Hepatocyte (in vitro differentiated cells): ENCODE measurements at regions not wholly inside any gene's neighbourhood (a gene's known extent, or its start where the extent isn't known, plus 50 kb on each side); places are given as distances from the start of the nearest gene placed in this dataset.

Experiments used
- DNase-seq: peaks from one replicate; pipeline ENCODE4 v3.0.0-alpha.2; 2016; ENCODE audit warnings: low spot score
- H2AFZ ChIP-seq: fragments of 200-600 bp; sonication (generic); 2 replicates; pipeline ENCODE4 v1.6.0; 2016; ENCODE audit warnings: antibody characterized with exemption, mild to moderate bottlenecking
- H3K27ac ChIP-seq: fragments of 200-600 bp; sonication (generic); 2 replicates; pipeline ENCODE4 v1.5.1; 2016; ENCODE audit warnings: mild to moderate bottlenecking
- H3K27me3 ChIP-seq: fragments of 200-600 bp; sonication (generic); 2 replicates; pipeline ENCODE4 v1.6.1; 2016
- H3K36me3 ChIP-seq: fragments of 200-600 bp; sonication (generic); replicated peaks from 2 replicates; pipeline ENCODE4 v1.5.1; 2016; ENCODE audit warnings: low read depth; ENCODE audit not compliant: insufficient read depth
- H3K4me1 ChIP-seq: fragments of 200-600 bp; sonication (generic); 2 replicates; pipeline ENCODE4 v1.5.1; 2016; ENCODE audit warnings: mild to moderate bottlenecking, moderate library complexity; ENCODE audit not compliant: insufficient read depth
- H3K4me2 ChIP-seq: fragments of 200-600 bp; sonication (generic); 2 replicates; pipeline ENCODE4 v1.6.0; 2016
- H3K4me3 ChIP-seq: fragments of 200-600 bp; sonication (generic); 2 replicates; pipeline ENCODE4 v1.5.1; 2016; ENCODE audit warnings: mild to moderate bottlenecking
- H3K79me2 ChIP-seq: fragments of 200-600 bp; sonication (generic); 2 replicates; pipeline ENCODE4 v1.6.0; 2017; ENCODE audit warnings: mild to moderate bottlenecking
- H3K9me2 ChIP-seq: fragments of 200-600 bp; sonication (generic); replicated peaks from 2 replicates; pipeline ENCODE4 v1.6.0; 2017; ENCODE audit warnings: mild to moderate bottlenecking; ENCODE audit not compliant: insufficient read depth
- H3K9me3 ChIP-seq: fragments of 200-600 bp; sonication (generic); 2 replicates; pipeline ENCODE4 v1.5.1; 2016; ENCODE audit warnings: low read depth, mild to moderate bottlenecking
- H4K20me1 ChIP-seq: fragments of 200-600 bp; sonication (generic); 2 replicates; pipeline ENCODE4 v1.6.0; 2016; ENCODE audit warnings: mild to moderate bottlenecking; ENCODE audit not compliant: insufficient read depth, poor library complexity, severe bottlenecking
- EZH2 ChIP-seq: fragments of 200-600 bp; sonication (generic); IDR thresholded peaks from 2 replicates; pipeline ENCODE4 v1.6.1; 2016; ENCODE audit warnings: antibody characterized with exemption, mild to moderate bottlenecking, borderline replicate concordance
- EZH2phosphoT487 ChIP-seq: fragments of 200-600 bp; sonication (generic); IDR thresholded peaks from one replicate; pipeline ENCODE4 v1.6.1; 2018; ENCODE audit warnings: antibody characterized with exemption, mild to moderate bottlenecking, low read depth, moderate library complexity; ENCODE audit not compliant: unreplicated experiment, severe bottlenecking
- WGBS: methylation state at CpG from one replicate; pipeline ENCODE4 v1.1.6; 2016; ENCODE audit warnings: low lambda C conversion rate; ENCODE audit errors: missing lambda C conversion rate; 5-methylcytosine and 5-hydroxymethylcytosine counted together
- TF ChIP-seq, protein P1 (sequence below): fragments of 200-600 bp; sonication (generic); IDR thresholded peaks from 2 replicates; pipeline ENCODE4 v1.5.1; 2016; ENCODE audit warnings: antibody characterized with exemption, mild to moderate bottlenecking; ENCODE audit not compliant: poor library complexity

DNA sequence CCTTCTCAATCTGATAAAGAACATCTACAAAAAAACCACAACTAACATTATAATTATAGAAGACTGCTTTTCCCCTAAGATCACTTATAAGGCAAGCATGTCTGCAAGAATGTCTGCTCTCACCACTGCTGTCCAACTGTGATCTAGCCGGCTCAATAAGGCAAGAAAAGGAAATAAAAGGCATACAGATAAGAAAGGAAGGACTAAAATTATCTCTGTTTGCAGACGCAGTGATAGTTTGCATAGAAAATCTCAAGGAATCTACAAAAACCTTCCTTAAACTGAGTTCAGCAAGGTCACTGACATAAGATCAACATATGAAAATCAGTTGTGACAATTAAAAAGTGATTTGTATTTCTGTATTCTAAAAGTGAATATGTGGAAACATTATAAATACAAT, 138.0 kb upstream of the EGLN3 start:
- 55% methylated on average over 2 of the region's 2 CpGs for WGBS

GRCh38 chr14:34087571-34087970, 136.7 kb upstream of the EGLN3 start:
- Histone ChIP-seq H3K4me2 (no peak overlapping the region), H3K9me3 (no peaks in the 10 kb centered on the region), H3K4me1 (no peaks in the 10 kb centered on the region), H4K20me1 (no peaks in the 10 kb centered on the region), H3K27me3 (no peaks in the 10 kb centered on the region), H2AFZ (no peak overlapping the region), H3K9me2 (no peaks in the 10 kb centered on the region), H3K4me3 (no peak overlapping the region), H3K36me3 (no peaks in the 10 kb centered on the region), H3K27ac (no peak overlapping the region), H3K79me2 (no peaks in the 10 kb centered on the region)
- TF ChIP-seq EZH2 (no peak), EZH2phosphoT487 (no peak)
- TF ChIP-seq, protein P1, sequence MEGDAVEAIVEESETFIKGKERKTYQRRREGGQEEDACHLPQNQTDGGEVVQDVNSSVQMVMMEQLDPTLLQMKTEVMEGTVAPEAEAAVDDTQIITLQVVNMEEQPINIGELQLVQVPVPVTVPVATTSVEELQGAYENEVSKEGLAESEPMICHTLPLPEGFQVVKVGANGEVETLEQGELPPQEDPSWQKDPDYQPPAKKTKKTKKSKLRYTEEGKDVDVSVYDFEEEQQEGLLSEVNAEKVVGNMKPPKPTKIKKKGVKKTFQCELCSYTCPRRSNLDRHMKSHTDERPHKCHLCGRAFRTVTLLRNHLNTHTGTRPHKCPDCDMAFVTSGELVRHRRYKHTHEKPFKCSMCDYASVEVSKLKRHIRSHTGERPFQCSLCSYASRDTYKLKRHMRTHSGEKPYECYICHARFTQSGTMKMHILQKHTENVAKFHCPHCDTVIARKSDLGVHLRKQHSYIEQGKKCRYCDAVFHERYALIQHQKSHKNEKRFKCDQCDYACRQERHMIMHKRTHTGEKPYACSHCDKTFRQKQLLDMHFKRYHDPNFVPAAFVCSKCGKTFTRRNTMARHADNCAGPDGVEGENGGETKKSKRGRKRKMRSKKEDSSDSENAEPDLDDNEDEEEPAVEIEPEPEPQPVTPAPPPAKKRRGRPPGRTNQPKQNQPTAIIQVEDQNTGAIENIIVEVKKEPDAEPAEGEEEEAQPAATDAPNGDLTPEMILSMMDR = no peak
- no peak for DNase-seq
- 92% methylated on average over 3 of the region's 3 CpGs for WGBS

More for the DNA sequence above, 138.0 kb upstream of the EGLN3 start:
- H3K36me3 ChIP-seq = no peaks in the 10 kb centered on the region
- no peaks in the 10 kb centered on the region for H3K9me3 ChIP-seq
- H3K4me2 ChIP-seq = no peak overlapping the region
- no peaks in the 10 kb centered on the region for H3K4me1 ChIP-seq
- no peak overlapping the region for H3K27ac ChIP-seq
- no peak overlapping the region for H3K4me3 ChIP-seq
- TF ChIP-seq, protein P1 = no peak
- TF ChIP-seq EZH2 (no peak), EZH2phosphoT487 (no peak)
- no peak for DNase-seq
- no peaks in the 10 kb centered on the region for H3K27me3 ChIP-seq
- H3K9me2 ChIP-seq = no peaks in the 10 kb centered on the region
- no peak overlapping the region for H2AFZ ChIP-seq
- no peaks in the 10 kb centered on the region for H3K79me2 ChIP-seq
- H4K20me1 ChIP-seq = no peaks in the 10 kb centered on the region

GRCh38 chr14:34086223-34086757, 135.4 kb upstream of the EGLN3 start:
- Histone ChIP-seq H4K20me1 (no peaks in the 10 kb centered on the region), H3K27me3 (no peaks in the 10 kb centered on the region), H3K4me2 (no peak overlapping the region), H2AFZ (no peak overlapping the region), H3K4me1 (peaks cover 6% of the 10 kb centered on the region), H3K4me3 (no peak overlapping the region), H3K79me2 (no peaks in the 10 kb centered on the region), H3K9me3 (no peaks in the 10 kb centered on the region), H3K9me2 (no peaks in the 10 kb centered on the region), H3K27ac (no peak overlapping the region), H3K36me3 (no peaks in the 10 kb centered on the region)
- TF ChIP-seq EZH2phosphoT487 (no peak), EZH2 (no peak)
- TF ChIP-seq, protein P1 = no peak
- DNase-seq = no peak
- 91% methylated on average over 2 of the region's 2 CpGs for WGBS

- H3K4me2 ChIP-seq = no peak overlapping the region
- no peaks in the 10 kb centered on the region for H4K20me1 ChIP-seq
- WGBS = 73% methylated on average over 1 of the region's 1 CpG
Observed at GRCh38 chr14:34085695-34086094, 134.8 kb upstream of the EGLN3 start.

More at GRCh38 chr14:34085695-34086094, 134.8 kb upstream of the EGLN3 start:
- Histone ChIP-seq H3K4me1 (peaks cover 6% of the 10 kb centered on the region), H3K36me3 (no peaks in the 10 kb centered on the region), H3K9me3 (no peaks in the 10 kb centered on the region), H3K27me3 (no peaks in the 10 kb centered on the region), H3K9me2 (no peaks in the 10 kb centered on the region), H3K79me2 (no peaks in the 10 kb centered on the region), H3K27ac (no peak overlapping the region), H3K4me3 (no peak overlapping the region), H2AFZ (no peak overlapping the region)
- TF ChIP-seq, protein P1 = no peak
- TF ChIP-seq EZH2phosphoT487 = no peak
- no peak for TF ChIP-seq EZH2
- DNase-seq = no peak
